ENCODE measurements at regions not wholly inside any gene's neighbourhood (a gene's known extent, or its start where the extent isn't known, plus 50 kb on each side); places are given as distances from the start of the nearest gene placed in this dataset.

GRCh38 chr2:49585921-49586320 lies 431.6 kb upstream of the FSHR start:
- TF ChIP-seq EP300 (IDR thresholded peaks at IDR 0.05): no peak
- no peak for TF ChIP-seq POLR2A (IDR thresholded peaks at IDR 0.05; ENCODE audit: low read depth)
- peaks cover 0 to 17% (median 13%) of the 10 kb centered on the region in 4 donors for H3K4me1 ChIP-seq
- intact Hi-C loops (cut with DNase I): no loop called here
- DNase-seq (ENCODE audit: extremely low spot score): no peak
- no peak overlapping the region for H3K27ac ChIP-seq (replicated peaks in 1 of 4)
- H3K27me3 ChIP-seq: no peaks in the 10 kb centered on the region
- no peaks in the 10 kb centered on the region for H3K9me3 ChIP-seq
- WGBS: 89% methylated on average over 3 of the region's 3 CpGs
- H3K4me3 ChIP-seq: no peak overlapping the region
- H3K36me3 ChIP-seq: no peaks in the 10 kb centered on the region

GRCh38 chr2:49582946-49583345 lies 428.6 kb upstream of the FSHR start:
- H3K4me3 ChIP-seq: no peak overlapping the region
- H3K27me3 ChIP-seq: no peaks in the 10 kb centered on the region
- intact Hi-C loops (cut with DNase I): no loop called here
- TF ChIP-seq CTCF (IDR thresholded peaks at IDR 0.05) (no peak), POLR2A (IDR thresholded peaks at IDR 0.05; ENCODE audit: low read depth) (no peak)
- DNase-seq (ENCODE audit: extremely low spot score): no peak
- no peak overlapping the region for H3K27ac ChIP-seq (replicated peaks in 1 of 4)
- 15% methylated on average over 5 of the region's 5 CpGs for WGBS
- H3K4me1 ChIP-seq: peaks cover 0 to 17% (median 13%) of the 10 kb centered on the region in 4 donors
- H3K36me3 ChIP-seq: no peaks in the 10 kb centered on the region
- H3K9me3 ChIP-seq: no peaks in the 10 kb centered on the region

DNA sequence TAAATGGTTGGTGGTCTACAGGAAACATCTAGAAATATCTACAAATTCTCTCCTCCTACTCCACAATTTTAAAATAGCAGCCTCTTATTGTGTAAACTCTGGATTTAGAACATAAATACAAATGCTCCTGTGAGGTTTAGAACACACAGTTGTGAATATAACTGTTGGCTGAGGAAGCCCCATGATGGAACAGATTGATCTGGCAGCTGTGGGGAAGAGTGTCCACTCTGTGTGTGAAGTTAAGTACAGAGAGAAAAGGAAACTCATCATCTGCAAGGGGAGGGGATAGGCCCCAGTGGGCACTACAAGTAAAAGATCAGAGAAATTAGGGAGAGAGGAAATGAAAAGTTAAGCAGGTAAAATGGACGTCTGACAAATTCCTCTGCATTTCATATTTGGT lies 422.7 kb upstream of the FSHR start:
- WGBS: 48% methylated on average over 1 of the region's 1 CpG
- H3K4me3 ChIP-seq: no peak overlapping the region
- no peaks in the 10 kb centered on the region for H3K9me3 ChIP-seq
- no peaks in the 10 kb centered on the region for H3K4me1 ChIP-seq
- no peaks in the 10 kb centered on the region for H3K27me3 ChIP-seq
- intact Hi-C loops (cut with DNase I): no loop called here
- H3K27ac ChIP-seq (replicated peaks in 1 of 4): no peak overlapping the region
- H3K36me3 ChIP-seq: no peaks in the 10 kb centered on the region
- TF ChIP-seq EP300 (IDR thresholded peaks at IDR 0.05) (no peak), POLR2A (IDR thresholded peaks at IDR 0.05; ENCODE audit: low read depth) (no peak), POLR2AphosphoS5 (IDR thresholded peaks at IDR 0.05) (no peak), CTCF (IDR thresholded peaks at IDR 0.05) (no peak)
- no peak for DNase-seq (ENCODE audit: extremely low spot score)

DNA sequence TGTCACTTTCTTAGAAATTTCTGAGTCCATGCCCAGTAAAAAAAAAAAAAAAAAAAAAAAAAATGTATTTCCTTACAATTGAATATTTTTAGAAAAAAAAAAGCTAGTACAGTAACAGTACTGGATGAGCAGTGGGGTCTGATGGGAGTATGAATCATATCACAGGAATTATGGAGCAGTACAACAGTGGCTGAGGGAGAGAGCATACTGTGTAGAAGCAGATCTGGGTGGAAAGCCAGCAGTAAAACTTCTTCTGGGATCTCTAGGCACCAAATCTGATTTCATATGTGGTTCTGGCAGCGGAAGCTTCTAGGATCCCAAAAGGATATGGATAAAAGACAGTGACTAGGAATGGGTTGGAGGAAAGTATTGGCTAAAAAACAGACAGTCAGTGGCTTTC lies 414.9 kb upstream of the FSHR start:
- DNase-seq (ENCODE audit: extremely low spot score): no peak
- H3K4me1 ChIP-seq: no peaks in the 10 kb centered on the region
- TF ChIP-seq POLR2A (IDR thresholded peaks at IDR 0.05; ENCODE audit: low read depth): no peak
- intact Hi-C loops (cut with DNase I): no loop called here
- no peak overlapping the region for H3K27ac ChIP-seq (replicated peaks in 1 of 4)
- H3K36me3 ChIP-seq: no peaks in the 10 kb centered on the region
- H3K4me3 ChIP-seq: no peak overlapping the region
- 83% methylated on average over 1 of the region's 1 CpG for WGBS
- no peaks in the 10 kb centered on the region for H3K9me3 ChIP-seq
- H3K27me3 ChIP-seq: no peaks in the 10 kb centered on the region

DNA sequence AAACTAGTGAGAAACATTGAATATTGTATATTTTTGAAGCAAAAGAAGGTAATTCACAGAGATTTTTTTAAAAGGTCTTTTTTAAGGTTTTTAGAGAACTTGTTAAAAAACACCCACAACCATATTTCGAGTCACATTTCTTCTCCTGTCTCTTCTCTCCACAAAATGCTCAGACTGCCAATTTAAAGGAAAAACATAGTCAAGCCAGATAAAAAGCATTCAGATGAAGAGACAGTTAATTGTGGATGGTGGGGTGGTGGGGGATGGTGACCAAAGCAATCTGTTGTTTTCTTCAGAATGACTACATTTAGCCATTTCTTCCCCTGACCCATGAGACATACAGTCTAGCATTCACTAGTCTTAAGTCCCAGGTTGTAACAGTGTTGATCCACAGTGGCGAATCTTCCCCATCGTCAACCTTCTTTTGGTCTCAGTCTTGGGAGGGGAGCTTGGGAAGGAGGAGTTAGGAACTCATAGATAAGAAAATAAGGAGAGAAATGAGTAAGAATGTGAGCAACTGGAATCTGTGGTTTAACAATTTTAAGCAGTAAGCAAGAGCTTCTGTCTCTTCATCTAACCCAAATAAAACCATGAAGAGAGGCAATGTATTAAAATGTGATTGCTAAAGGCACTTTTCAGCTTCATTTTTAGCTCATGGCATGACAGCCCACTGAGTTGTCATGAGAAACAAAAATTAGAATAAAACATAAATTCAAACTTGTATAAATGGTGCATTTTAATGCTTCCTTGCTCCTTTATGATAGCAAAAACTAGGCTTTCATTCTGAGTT lies 413.7 kb upstream of the FSHR start:
- 84% methylated on average over 3 of the region's 3 CpGs for WGBS
- H3K36me3 ChIP-seq: no peaks in the 10 kb centered on the region
- intact Hi-C loops (cut with DNase I): no loop called here
- no peaks in the 10 kb centered on the region for H3K4me1 ChIP-seq
- no peak for TF ChIP-seq CTCF (IDR thresholded peaks at IDR 0.05)
- no peak for TF ChIP-seq POLR2AphosphoS5 (IDR thresholded peaks at IDR 0.05)
- no peak for TF ChIP-seq POLR2A (IDR thresholded peaks at IDR 0.05; ENCODE audit: low read depth)
- no peak for TF ChIP-seq EP300 (IDR thresholded peaks at IDR 0.05)
- H3K27ac ChIP-seq (replicated peaks in 1 of 4): no peak overlapping the region
- no peaks in the 10 kb centered on the region for H3K27me3 ChIP-seq
- no peaks in the 10 kb centered on the region for H3K9me3 ChIP-seq
- no peak for DNase-seq (ENCODE audit: extremely low spot score)
- no peak overlapping the region for H3K4me3 ChIP-seq

GRCh38 chr2:49567021-49567420 lies 412.7 kb upstream of the FSHR start:
- Histone ChIP-seq H3K36me3 (no peaks in the 10 kb centered on the region), H3K4me3 (no peak overlapping the region), H3K27ac (replicated peaks in 1 of 4) (no peak overlapping the region), H3K9me3 (no peaks in the 10 kb centered on the region), H3K27me3 (no peaks in the 10 kb centered on the region), H3K4me1 (no peaks in the 10 kb centered on the region)
- 86% methylated on average over 1 of the region's 1 CpG for WGBS
- intact Hi-C loops (cut with DNase I): no loop called here
- TF ChIP-seq CTCF (IDR thresholded peaks at IDR 0.05) (no peak), POLR2A (IDR thresholded peaks at IDR 0.05; ENCODE audit: low read depth) (no peak), POLR2AphosphoS5 (IDR thresholded peaks at IDR 0.05) (no peak), EP300 (IDR thresholded peaks at IDR 0.05) (no peak)
- no peak for DNase-seq (ENCODE audit: extremely low spot score)

All from esophagus muscularis mucosa (tissue), 4 donors.